NCI-H460 (cell line): ENCODE measurements at regions not wholly inside any gene's neighbourhood (a gene's known extent, or its start where the extent isn't known, plus 50 kb on each side); places are given as distances from the start of the nearest gene placed in this dataset.
"Not testable (repeated sequence)": the region's sequence is repeated elsewhere in the genome, so short reads cannot be mapped to it uniquely, and the experiment has no call there.

Experiments
- DNase-seq: peaks from one replicate; pipeline ENCODE4 v3.0.0-alpha.2; 2016; ENCODE audit warnings: low read depth; ENCODE audit errors: extremely low read depth

DNA sequence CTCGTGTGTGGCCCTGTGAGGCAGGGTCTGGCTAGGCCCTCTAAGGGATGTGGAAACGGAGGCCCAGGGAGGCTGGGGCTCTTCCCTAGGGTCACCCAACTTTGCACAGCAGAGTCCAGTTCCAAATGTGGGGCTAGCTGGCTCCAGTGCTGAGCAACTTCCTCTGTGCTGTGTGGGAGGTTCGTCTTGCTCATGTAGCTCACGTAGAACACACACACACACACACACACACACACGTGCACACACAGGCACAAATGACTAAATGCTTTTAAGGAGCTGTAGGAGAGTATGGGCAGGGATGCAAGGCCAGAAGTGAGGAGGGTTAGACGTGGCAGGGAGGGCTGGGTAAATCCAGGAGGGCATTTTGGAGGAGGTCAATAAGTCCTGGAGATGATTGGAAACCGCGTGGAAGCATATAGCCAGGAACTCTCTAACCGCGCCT lies 213.8 kb downstream of the RPLP1 start:
- DNase-seq: no peak

DNA sequence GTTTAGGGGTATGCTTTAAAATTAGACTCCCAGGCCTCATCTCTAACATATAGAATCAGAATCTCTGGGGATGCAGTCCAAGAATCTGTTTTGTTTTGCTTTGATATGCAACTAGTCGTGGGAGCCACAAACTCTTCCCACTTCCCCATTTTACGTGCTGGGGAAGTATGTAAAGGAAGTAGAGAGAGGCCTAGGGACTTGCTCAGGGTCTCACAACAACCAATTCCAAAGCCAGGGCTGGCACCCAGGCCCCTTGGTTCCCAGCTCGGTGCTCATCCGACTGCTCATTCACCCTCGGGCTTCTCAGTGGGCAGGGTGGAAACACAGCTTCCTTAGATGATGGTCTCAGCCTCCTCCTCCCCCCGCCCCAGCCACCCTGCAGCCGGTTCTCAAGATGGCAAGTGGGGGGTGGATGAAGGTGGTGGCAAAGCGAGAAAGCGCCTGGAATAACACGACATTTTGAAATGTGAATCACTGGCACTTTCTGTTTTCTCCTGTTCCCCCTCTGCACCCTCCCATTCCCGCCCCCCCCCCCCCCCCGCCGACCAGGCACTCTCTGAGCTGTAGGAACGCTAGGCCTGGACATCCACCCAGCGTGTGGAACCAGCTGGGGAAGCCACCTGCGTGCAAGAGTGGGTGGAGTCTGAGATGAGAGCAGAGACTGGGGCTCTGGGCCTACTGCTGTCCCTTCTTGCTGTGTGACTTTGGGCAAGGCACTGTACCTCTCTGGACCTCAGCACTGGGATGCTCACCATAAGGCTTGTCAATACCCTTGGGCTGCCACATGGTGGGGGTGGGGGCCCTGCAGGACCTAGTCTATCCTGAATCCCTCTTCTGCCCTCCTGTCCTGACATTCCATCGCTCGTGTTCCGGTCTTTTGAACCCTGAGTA lies 214.5 kb downstream of the RPLP1 start:
- DNase-seq: no peak

DNA sequence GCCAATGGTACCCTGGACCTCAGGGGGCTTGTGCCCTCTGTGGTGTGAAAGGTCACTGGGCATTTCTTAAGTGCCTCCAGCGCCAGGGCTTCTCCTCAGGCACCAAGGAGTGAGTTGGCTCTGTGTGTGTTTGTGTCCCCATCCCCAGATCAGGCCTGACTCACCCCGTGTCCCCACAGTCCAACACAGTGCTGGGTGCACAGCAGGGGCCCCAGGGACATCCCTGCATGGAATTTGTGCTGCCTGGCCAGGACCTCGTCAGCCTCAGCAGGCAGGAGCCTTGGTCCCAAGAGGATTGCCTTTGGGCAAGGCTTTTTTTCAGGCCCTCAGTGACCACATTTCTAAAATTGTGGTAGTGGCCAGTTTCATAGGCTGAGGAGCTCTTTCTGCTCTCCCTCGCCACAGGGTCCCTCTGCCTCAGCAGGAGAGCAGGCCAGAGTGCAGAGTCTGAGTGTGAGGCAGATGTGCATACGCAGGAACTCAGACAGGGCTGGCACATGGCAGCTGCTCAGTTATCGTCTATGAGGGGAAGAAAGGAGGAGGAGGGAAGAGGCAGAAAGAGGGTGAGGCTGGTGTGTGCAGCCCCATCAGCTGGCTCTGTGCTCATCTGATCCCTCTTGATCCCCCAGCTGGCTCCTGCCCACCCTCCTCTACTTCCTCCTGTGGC lies 215.6 kb downstream of the RPLP1 start:
- DNase-seq: no peak

DNA sequence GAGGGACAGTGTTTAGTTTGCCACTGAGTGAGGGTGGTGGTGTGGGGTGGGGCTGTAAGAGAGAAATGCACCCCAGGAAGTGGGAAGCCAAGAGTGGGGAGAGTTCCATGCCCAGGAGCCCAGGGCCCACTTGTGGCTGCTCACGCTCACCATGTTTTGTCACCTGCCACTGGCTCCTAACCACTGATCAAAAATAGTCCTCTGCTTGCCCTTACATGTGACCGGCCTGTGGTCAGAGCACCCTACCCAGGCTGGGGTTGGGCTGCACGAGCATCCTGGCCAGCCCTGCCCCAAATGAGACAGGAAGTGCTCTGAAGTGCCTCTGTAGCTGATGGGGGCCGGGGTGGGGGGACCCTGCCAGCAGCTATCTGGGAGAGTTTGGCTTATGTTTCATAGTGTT lies 216.3 kb downstream of the RPLP1 start:
- no peak for DNase-seq

DNA sequence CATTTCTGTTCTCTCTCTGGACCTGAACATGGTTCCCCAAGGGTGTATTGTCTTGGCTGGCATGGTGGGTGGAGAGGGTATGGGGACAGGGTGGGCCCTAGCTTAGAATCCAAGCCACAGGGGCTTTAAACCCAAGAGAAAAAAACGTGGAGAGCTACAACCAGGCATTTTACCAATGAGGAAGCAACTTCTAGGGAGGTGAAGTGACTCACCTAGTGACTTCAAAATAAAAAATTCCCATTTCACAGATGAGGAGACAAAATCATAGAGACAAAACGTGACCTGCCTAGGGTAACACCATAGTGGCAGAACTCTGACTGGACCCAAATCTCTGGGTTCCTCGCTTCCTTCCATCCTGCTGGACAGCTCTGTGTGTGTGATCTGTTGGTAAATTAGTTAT lies 216.8 kb downstream of the RPLP1 start:
- DNase-seq: no peak

DNA sequence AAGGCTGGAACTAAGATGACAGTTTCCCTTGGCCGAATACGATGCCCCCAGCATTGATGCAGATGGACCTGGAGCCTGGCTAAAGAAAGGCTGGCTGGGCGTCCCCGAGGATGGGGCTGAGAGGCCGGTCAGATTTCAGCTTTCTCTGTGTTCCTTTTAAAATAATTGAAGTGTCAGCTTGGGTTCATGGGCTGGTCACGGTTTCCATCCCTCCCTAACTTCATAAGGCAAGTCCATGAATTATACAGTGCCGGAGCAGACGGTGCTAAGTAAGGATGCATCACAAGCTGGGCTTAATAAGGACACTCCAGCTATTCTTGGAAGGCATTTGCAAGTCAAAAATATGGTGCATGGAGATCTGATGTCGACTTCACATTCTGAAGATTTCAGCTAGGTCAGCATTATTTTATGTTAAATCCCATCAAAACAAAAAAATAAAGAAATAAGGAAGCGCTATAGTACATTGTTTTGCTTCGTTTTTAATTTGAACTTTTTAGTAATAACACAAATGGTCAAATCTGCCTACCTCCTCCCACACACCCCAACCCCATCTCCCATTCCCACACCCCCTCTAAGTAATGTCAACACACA lies 220.8 kb downstream of the RPLP1 start:
- no peak for DNase-seq

DNA sequence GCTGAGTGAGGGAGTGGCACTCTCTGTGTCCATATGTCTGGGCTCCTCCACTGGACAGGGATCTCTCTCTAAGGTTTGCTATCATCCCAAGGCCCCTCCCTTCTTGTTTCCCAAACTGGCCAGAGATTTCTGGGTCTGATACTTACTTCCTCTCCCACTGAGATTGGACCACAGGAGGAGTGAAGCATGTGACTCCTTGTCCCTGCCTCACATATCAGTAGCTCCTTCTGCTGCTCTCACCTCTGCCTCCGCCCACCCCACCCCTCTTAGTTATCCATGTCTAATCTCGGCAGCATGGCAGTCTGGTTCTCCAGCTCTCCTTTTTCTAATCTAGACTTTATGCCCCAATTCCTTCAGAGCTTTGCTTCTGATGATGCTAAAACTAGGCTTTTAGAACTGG lies 223.1 kb downstream of the RPLP1 start:
- DNase-seq: no peak

DNA sequence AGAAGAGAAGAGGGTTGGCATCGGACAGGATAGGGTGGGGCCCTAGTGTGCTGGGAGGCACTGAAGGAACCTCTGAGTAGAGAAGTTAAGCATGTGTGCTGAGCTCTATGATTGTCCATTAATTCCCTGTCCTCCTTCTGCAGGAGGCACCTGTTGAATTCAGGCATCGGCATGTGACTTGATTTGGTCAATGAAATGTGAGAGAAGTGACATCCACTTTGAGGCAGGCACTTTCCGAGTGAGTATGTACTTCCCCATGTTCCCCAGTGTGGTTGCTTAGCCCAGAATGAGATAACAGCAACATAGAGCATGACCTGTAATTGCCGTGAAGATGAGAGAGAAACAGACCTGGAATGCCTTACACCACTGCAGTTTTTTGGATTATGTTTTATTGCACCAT lies 224.8 kb downstream of the RPLP1 start:
- DNase-seq: no peak

DNA sequence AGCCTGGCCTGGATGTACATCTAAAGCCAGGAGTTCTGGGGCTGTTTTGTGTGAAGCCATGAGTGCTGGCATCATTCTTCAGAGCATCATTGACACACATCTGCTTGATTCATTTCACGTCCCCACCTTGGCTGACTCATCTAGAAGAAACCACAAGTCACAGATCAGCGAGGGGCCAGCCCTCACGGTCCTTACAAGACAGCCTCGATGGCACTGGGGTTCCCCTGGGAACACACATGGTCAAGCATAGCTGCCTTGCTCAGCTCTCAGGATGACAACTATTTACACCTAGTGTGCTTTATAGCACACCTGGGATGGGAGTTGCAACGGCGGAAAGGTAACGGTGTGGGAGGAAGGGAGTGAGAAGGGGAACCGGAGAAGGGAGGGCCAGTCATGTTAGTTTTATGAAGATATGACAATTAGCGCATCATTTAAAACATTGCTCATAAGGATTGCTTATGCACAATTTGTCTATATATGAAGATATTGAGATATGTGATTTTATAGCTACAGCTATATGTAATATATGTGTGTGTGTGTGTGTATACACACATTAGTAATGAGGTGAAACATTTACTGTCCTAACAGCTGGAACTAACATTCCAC lies 227.1 kb downstream of the RPLP1 start:
- no peak for DNase-seq

DNA sequence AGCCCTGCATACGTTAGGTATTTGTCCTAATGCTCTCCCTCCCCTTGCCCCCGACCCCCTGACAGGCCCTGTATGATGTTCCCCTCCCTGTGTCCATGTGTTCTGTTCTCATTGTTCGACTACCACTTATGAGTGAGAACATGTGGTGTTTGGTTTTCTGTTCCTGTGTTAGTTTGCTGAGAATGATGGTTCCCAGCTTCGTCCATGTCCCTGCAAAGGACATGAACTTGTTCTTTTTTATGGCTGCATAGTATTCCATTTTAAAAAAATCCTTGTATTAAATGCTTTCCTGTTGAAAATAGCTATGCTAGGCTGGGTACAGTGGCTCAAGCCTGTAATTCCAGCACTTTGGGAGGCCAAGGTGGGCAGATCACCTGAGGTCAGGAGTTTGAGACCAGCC lies 232.2 kb downstream of the RPLP1 start:
- not testable (repeated sequence) for DNase-seq

DNA sequence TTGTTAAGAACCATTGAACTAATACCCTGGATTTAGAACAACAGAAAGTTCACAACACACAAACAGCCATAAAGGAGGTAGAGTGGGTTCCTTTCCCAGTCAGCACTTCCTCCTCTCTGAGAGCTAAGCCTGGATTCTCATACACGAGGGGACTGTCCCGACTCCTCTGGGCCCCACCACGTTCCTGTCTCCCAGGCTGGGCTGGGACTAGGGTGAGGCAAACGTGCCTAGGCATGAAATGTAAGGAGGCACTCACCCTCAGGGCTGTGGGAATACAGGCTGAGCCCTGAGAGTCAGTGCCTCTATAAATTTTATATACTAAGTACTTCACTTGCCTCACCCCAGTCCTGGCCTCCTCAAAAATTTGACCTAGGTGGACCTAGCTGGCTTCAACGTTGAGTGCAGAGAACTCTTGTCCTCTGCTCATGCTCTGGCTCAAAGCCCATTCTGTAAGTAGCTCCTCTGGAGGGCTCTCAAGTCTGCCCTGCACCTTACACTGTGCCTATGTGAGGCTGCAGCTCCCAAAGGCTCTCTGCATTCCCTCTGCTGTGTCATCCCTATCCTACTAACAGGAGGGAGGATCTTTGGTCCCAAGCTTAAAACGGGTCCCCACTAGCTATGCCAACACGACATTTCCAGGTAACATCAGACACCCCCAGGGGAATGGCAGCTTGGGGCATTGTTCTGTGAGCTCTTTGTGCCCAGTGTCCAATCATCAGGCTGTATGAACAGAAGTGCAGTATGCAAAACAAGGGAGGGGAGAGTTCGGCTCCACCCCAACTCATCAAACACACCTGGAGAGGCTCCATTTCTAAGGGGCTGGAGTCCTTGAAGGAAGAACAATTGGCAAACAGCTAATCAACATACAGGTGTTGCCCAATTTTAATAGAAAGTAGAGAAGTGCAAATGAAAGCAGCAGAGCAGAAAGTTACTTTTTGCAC lies 233.2 kb downstream of the RPLP1 start:
- DNase-seq: no peak

DNA sequence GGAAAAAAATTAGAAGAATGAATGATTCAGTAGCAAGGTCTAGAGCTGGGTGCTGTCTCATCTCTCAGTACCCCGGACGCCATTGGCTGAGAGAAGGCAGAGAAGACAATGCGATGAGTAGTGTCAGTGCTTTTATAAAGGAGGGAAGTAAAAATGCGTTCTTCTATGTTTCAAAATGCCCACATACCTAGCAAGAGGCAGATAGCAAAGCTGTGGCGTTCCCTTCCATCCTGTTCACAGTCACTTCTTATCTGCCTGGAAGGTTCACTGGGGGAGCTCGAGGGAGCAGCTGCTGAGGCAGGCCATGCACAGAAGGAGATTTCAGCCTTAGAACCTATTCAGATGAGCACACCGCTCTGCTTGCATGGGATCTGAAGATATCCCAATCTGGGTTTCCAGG lies 234.0 kb downstream of the RPLP1 start:
- DNase-seq: no peak

DNA sequence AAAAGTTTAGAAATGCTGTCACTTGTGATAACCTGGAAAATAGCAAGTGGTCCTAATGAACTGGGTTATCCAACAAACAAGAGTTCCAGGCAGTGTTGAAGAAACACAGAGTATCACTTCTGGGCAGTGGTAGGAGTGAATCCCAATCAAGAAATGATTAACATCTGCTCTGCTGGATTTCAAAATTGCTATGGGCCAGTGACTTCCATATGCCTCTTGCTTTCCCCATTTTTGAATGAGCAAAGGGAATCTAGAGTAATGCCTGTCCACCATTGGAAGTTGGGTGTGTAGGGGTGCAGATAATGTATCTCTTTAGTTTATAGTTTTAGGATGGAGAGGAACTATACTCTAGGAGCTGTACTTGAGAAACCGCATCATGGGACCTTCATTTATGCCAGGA lies 236.5 kb downstream of the RPLP1 start:
- no peak for DNase-seq

DNA sequence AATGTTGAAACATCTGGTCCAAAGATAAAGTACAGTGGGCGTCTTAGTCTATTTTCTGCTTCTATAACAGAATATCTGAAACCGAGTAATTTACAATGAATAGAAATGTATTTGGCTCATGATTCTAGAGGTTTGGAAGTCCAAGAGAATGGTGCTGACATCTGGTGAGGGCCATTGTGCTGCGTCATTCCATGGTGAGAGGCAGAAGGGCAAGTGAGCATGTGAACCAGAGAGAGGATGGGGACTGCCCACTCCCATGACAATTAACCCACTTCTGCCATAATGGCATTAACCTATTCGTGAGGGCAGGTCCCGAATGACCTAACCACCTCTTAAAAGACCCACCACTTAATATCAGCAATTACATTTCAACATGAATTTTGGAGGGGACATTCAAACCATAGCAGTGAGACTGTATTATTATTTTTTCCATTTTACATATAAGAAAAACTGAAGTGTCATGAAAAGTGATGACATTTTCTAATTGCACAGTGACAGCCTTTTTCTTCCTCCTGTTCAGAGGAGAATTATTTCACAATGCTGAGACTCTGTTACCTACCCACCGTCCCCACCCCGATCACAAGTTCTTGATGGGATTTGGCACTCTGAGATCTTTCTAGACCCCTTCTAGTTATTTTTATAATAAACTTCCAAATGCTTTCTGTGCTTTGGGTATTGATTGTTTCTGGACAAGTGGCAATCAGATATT lies 238.8 kb downstream of the RPLP1 start:
- no peak for DNase-seq

DNA sequence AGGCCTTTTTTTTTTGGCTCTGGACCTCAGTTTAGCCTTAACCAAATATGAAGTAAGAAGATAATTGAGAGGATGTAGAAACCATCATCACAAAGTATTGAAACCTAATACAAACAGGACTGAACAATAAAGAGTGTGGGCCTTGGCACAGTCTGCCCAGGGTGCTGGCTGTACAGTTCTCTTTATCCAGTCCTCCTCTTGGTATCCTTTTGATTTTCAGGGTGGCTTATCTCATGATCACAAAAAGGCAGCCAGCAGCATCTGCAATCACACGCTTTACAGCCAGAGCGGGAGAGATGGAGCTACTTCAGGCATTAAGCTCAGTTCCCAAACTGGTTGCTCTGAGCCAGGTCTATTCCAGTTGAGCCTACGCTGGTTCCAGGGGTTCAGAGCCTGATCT lies 239.7 kb downstream of the RPLP1 start:
- DNase-seq: no peak

DNA sequence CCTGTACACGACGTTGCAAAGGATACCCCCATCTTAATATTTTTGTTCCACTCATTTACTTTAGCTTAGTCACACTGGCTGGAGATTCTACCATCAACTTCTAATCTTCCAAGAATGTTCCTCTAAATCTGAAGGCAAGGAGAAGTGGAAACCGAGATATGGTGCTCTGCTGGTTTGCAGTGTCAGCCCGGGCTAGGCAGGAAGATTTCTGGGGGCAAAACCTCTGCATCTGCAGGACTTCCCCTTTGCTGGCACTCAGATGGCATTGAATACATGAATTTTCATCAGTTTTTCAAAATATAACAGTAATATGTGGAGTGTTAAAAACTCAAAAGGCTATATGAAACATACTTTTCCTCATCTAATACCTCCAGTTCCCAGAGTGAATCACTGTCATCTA lies 240.4 kb downstream of the RPLP1 start:
- DNase-seq: no peak

DNA sequence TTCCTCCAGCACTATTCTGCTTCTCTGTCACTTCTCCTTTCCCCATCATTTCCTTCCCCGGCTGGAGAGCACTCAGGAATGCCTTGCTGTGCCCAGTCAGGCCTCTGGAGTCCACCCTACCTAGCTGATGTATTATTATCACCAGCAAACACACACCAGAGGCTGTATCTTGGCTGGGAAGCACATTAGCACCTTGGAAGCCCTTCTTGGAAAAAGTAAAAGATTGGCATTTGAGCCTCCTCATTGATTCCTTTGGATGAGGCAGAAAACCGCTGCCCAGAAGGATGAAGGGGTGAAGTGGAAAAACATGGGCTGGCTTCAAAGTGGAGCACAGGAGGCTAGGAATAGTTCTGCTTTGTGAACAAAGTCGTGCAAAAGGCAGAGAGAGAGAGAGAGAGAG lies 244.3 kb downstream of the RPLP1 start:
- no peak for DNase-seq

DNA sequence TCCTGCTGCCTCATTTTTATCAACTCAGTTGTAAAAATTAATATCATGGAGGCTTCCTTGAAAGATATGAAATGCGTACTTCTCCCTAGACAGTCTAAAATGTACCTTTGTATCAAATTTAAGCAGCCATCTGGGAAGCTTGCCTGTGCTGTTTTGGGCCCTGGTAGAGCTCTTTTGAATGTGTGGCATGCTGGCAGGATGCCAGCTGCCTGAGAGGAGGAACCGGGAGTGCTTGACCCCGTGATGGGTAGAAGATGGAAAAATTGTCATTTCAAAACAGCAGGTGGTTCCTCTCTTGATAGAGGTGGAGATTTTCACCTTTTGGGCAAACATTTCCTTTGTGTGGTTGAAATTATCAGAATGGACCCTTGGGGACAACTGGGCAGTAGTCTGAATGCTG lies 245.3 kb downstream of the RPLP1 start:
- no peak for DNase-seq

DNA sequence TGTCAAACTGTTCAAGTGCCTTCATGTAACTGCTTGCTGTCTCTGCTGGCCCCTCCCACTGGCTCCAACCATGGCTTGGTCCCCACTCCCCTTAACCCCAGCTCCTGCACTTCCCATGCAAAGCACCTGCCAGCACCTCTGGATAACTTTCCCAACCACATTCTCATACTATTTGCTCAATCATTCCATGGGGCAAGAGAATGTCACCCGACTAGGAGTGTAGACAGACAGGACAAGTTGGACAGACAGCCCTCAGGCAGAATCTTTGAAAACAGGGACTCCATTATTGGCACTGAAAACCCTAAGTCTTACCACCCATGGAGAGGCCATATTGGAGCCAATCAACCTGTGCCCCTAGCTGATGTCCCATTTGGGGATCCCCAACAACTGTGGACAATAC lies 246.5 kb downstream of the RPLP1 start:
- no peak for DNase-seq

DNA sequence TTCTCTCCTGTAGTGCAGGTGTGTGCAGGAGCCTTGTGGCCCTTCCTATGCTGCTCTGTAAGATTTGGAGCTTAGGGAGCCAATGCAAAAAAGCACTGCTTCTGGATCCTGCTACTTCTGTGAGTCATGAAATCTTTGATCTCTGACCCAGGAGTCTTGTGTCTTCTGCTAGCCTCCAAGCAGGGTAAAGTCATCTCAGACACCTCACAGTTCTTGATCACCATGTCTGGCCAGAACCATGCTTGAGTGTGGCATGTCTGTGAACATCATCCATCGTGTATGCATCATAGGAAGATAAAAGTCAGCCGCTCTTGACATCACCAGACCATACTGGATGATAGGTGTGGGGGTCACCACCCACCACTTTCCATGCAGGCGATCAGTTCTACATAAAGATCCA lies 247.8 kb downstream of the RPLP1 start:
- no peak for DNase-seq
